AG04449 (cell line): ENCODE measurements at regions not wholly inside any gene's neighbourhood (a gene's known extent, or its start where the extent isn't known, plus 50 kb on each side); places are given as distances from the start of the nearest gene placed in this dataset.

Experiments used
- CTCF ChIA-PET: fragments of 350-600 bp; formaldehyde crosslinking; extraction: SDS; loops from one replicate; lab custom pipeline; 2021; ENCODE audit warnings: antibody characterized with exemption; lab: Yijun Ruan, JAX
- POLR2A ChIA-PET: fragments of 400-600, 350-600 bp; formaldehyde crosslinking; extraction: SDS; loops from one replicate; lab custom pipeline; 2020; ENCODE audit warnings: antibody characterized with exemption, inconsistent platforms; lab: Yijun Ruan, JAX
- DNase-seq: peaks from one replicate; pipeline ENCODE4 v3.0.0-alpha.2; 2010; ENCODE audit warnings: low read depth, low spot score
- H3K4me3 ChIP-seq: 2 replicates; pipeline ENCODE4 v1.5.1; 2011; ENCODE audit warnings: low read depth, mild to moderate bottlenecking, control low read depth, low read length
- TF ChIP-seq, protein P1 (sequence below): IDR thresholded peaks from one replicate; pipeline ENCODE4 v1.5.1; 2011; ENCODE audit warnings: mild to moderate bottlenecking, moderate library complexity, low read length, control low read depth, inconsistent platforms; ENCODE audit not compliant: insufficient read depth; ENCODE audit errors: missing control alignments

DNA sequence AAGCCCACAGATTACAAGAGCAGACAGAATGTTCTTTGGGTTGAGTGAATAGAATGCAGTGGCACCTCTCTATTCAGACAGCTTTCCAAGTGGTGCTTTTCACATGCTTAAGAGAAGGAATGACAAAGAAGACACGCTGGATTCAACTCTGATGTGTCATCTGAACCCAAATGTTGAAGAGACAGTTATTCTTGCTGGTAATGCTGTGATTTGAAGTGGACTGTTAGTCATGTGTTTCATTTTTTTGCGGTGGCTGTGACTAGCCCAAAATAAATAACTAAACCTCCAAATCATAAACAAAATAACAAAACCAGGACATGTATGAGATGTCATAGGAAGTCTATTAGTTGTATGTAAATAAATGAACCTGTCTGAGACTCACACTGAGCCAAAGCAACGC is 391.8 kb upstream of the PRICKLE1 start:
- ChIA-PET POLR2A (interaction anchor here (0.6 kb wide), 1 partner anchor 271 kb away, joined by 3 read pairs; no protein-coding TSS in a partner anchor), CTCF (interaction anchor here (1.2 kb wide), 1 partner anchor 9 kb away, joined by 3 read pairs; no protein-coding TSS in a partner anchor)
- TF ChIP-seq, protein P1, sequence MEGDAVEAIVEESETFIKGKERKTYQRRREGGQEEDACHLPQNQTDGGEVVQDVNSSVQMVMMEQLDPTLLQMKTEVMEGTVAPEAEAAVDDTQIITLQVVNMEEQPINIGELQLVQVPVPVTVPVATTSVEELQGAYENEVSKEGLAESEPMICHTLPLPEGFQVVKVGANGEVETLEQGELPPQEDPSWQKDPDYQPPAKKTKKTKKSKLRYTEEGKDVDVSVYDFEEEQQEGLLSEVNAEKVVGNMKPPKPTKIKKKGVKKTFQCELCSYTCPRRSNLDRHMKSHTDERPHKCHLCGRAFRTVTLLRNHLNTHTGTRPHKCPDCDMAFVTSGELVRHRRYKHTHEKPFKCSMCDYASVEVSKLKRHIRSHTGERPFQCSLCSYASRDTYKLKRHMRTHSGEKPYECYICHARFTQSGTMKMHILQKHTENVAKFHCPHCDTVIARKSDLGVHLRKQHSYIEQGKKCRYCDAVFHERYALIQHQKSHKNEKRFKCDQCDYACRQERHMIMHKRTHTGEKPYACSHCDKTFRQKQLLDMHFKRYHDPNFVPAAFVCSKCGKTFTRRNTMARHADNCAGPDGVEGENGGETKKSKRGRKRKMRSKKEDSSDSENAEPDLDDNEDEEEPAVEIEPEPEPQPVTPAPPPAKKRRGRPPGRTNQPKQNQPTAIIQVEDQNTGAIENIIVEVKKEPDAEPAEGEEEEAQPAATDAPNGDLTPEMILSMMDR = no peak
- no peak overlapping the region for H3K4me3 ChIP-seq
- DNase-seq = no peak

DNA sequence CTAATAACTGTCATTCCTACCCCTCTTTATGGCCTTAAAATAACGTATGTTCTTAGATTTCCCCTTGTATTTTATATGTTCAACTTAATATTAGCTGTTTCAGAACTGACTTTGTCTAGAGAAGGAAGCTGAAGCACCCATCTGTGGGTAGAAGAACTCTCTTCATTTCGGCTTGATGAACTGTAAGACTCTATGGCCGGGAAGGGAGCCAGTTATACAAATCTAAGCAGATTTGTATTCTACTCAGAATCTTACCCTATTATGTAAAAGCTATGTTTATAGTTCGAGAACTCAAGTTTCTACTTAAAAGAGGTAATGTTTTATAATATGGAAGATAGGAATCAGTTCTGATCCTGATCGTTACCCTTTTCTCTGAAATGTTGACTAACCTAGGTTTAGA is 390.9 kb upstream of the PRICKLE1 start:
- no peak for DNase-seq
- H3K4me3 ChIP-seq = no peak overlapping the region
- ChIA-PET POLR2A (interaction anchor here (0.6 kb wide), 1 partner anchor 233 kb away, joined by 3 read pairs; no protein-coding TSS in a partner anchor), CTCF (no interaction called here)
- TF ChIP-seq, protein P1 = no peak

DNA sequence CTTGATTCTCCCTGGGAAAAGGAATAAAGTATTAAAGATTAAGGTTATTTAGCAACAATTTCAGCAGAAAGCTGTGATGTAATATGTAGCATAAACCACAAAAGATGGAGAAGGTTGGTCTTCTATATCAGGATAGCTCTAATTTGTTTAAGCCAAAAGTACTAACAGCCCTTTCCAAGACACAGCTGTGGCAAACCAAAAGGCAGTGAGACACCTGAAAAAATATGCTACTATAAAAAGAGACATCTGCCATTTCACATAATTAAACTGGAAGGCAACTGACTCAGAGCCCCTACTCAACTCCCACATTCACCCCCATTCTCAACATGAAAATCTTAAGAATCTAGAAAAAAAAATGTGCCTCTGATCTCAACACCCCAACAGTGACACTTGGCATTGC is 390.2 kb upstream of the PRICKLE1 start:
- TF ChIP-seq, protein P1 = no peak
- no peak overlapping the region for H3K4me3 ChIP-seq
- ChIA-PET CTCF (no interaction called here), POLR2A (no interaction called here)
- DNase-seq = no peak

DNA sequence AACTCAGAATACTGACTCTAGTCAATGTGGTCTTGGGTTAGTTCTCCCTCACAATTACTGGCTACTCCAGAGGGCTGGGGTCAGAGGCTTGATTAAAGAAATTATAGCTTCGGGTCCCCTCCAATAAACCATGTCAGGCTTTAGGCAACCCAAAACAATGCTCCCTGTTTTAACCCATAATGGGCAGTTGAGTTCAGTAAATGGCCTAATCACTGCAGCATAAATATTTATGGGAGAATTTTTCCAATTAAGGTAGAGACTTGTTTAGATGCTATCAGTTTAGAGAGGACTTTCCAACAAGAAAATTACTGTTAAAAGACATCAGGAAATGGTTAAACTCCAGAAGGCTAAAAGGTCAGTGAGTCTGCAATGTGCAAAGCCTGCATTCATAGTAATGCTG is 389.2 kb upstream of the PRICKLE1 start:
- no peak overlapping the region for H3K4me3 ChIP-seq
- ChIA-PET CTCF (no interaction called here), POLR2A (no interaction called here)
- no peak for DNase-seq
- TF ChIP-seq, protein P1 = no peak

DNA sequence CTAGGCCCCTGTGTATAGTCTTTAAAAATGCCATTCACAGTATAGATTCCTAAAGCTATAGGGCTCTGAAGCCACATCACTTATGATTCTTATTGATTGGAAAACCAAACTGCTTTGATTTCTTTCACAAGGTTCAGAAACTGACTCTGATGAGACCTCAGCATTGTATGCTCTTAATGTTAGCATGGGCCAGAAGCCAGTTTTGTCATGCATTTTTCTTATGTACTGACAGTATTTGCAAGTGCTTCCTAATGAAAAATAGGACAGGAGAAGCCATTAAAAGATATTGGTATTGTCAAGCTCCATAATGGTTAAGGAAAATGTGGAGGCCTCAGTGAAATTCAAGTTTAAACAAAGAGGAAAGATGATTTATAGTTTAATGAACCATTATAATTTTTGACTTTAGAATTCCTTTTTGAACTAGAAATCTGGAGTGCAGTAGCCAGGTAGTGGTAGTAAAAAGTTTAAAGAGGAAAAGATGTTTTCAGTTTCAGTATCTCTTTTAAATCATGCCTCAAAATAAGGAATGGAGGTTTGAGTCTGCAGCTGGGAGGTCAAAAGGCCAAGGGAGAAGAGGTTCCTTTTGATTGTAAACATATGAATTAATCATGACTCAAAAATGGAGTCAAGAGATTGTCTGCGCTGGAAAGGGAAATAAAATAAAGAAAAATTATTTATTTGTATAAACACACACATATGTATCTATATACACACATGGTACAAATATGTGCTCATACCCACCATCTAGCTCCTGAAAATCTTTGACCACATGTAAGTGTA is 388.1 kb upstream of the PRICKLE1 start:
- TF ChIP-seq, protein P1 = no peak
- no peak for DNase-seq
- POLR2A ChIA-PET = no interaction called here
- H3K4me3 ChIP-seq = no peak overlapping the region
- CTCF ChIA-PET = no interaction called here

DNA sequence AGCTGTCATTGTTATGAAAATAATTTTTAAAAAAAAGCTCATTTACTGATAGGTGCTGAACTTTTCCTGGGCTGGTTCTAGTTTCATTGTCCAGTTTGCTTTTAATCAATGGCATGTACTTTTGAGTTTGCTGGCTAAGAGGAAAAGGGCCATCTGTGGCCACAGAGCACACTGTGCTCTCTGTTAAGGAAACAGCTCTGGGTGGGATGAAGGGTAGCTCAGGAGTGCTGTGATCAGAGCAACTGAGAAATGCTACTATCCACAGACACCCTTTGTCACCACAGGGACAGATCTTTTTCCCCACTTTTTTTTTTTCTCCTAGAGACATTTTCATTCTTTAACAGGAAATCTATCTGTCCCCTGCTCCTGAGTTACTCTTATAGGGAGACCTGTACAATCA is 387.1 kb upstream of the PRICKLE1 start:
- TF ChIP-seq, protein P1 = no peak
- H3K4me3 ChIP-seq = no peak overlapping the region
- ChIA-PET POLR2A (no interaction called here), CTCF (no interaction called here)
- DNase-seq = no peak
